Islet precursor cell (in vitro differentiated cells): ENCODE measurements at regions not wholly inside any gene's neighbourhood (a gene's known extent, or its start where the extent isn't known, plus 50 kb on each side); places are given as distances from the start of the nearest gene placed in this dataset.
A peak's percentile ranks its signal among the peaks of the same experiment; 100 is the strongest.
"Not testable (repeated sequence)": the region's sequence is repeated elsewhere in the genome, so short reads cannot be mapped to it uniquely, and the experiment has no call there.

Source experiments
- DNase-seq: peaks from one replicate; pipeline ENCODE4 v3.0.0-alpha.2; 2018

GRCh38 chr7:113291058-113291457, 172.7 kb upstream of the SMIM30 start:
- DNase-seq, result no peak

- DNase-seq, result peak; percentile 68
These were observed 170.9 kb upstream of the SMIM30 start for GRCh38 chr7:113289140-113289740.

DNA sequence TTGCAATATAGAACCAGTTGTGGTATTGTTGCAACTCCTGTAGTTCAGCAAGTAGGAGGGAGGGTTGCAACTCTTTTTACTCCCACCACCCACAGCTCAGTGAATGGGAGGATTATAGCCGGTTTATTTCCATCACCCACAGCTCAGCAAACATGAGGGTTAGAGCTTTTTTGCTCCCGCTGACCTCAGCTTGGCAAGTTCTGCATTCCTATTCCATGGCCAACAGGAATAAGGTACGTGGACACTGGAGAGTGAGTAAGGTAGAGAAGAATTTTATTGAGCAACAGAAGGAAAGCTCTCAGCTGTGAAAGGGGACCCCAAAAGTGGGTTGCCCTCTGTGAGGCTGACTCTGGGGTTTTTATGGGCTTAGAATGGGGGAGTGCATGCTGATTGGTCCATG, 167.1 kb upstream of the SMIM30 start:
- DNase-seq, result no peak

DNA sequence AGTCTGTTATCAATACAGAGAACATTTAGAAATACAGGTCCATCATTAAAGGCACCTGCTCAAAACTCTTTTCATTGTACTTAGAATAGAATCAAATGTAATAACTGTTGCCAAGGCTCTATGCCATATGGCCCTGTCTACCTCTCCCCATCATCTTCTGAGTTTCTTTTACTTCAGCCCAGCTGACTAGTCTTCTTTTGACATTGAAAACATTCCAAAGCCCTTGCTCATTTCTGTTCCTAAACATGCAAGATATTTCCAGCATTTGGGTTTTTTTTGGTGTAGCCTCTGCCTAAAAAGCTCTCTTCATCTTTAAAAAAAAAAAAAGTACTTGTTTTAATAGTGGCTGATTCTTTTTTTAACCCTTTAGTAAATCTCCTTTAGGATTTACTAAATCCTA, 165.5 kb upstream of the SMIM30 start:
- DNase-seq, result no peak

DNA sequence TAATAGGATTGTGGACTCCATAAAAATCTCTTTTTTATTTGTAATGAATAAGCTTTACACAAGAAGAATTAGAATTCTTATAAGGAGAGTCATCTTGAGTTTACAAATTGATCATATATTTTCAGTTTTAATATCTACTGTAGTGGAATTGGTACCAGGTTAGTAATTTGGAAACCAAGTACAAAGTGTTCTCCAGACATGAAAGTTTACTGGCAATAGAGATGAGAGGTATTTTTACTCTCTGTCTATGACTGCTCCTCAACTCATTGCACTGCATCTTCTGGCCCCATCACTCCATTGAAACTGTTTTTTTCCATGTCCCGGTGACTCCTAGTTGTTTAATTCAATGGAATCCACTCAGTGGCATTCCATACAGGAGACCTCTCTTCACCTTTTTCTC, 164.5 kb upstream of the SMIM30 start:
- no peak for DNase-seq

GRCh38 chr7:113281223-113281622, 162.9 kb upstream of the SMIM30 start:
- DNase-seq, result no peak

DNA sequence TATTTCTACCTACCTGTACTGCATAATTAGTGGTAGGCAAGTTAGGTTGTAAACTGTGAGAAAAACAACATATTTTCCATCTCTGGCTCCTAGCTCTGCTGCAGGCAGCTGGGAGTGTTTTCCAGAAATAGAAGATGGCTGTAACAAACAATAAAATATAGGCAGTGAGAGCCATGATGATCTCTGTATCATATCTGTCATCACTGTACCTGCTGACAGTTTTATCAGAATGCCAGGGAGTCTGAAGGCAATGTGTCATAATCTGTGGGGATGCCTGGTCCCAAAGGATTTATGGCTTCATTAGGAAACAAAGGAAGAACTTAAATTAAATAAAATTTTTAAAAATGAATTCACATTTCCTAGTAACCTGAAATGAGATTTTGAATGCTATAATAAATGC, 160.9 kb upstream of the SMIM30 start:
- DNase-seq, result no peak

DNA sequence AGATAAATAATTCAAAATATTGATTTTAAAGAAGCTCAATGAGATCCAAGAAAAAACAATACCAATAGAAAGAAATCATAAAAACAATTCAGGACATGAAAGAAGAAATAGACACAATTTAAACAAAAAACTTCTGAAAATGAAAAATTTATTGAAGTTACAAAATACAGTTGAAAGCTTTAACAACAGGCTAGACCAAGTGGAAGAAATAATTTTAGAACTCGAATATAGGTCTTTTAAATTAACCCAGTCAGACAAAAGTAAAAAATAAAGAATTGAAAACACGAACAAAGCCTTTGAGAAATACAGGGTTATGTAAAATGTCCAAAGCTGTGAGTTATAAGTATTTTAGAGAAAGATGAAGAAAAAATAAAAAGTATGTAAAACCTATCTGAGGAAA, 152.4 kb upstream of the SMIM30 start:
- no peak for DNase-seq

- not testable (repeated sequence) for DNase-seq
These were observed 151.2 kb upstream of the SMIM30 start for GRCh38 chr7:113269592-113269991.

DNA sequence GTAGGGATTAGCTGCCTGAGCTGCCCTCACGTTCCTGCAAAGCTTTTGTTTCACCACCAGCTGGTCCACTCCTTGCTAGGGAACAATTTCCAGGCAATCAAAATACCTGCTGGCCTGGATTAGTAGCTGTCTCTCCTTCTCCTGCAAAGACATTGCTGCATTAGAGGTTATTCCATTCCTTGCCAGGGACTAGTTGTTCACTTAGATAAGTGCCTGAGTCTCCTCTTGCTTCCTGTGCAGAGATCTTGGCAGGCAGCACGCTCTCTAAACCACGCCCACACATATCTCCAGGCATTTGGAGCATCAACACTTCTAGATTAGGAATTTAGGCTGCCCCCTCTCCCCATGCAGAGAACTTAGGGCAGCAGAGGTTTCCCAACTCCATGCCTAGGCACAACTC, 150.4 kb upstream of the SMIM30 start:
- DNase-seq, result no peak

- no peak for DNase-seq
These were observed 149.5 kb upstream of the SMIM30 start for GRCh38 chr7:113267885-113268284.

DNA sequence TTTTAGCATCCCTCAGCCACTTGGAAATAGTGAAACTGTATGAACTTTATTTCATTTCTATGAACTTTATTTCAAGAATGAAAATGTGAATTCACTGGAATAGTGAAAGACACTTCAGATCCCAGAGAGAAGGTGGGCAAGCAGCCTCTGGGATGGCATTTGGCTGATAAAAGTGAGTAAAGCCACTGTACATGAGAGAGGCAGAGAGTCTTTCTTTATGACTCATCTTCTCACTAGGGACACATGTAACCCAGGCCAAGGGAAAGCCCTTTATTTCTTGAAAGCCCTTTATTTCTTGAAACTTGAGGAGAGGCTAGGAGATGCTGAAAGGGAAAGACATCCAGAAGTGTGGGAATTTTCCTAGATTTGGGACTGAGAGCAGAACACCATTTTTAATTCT, 148.9 kb upstream of the SMIM30 start:
- no peak for DNase-seq

GRCh38 chr7:113263749-113264148, 145.4 kb upstream of the SMIM30 start:
- DNase-seq, result no peak

DNA sequence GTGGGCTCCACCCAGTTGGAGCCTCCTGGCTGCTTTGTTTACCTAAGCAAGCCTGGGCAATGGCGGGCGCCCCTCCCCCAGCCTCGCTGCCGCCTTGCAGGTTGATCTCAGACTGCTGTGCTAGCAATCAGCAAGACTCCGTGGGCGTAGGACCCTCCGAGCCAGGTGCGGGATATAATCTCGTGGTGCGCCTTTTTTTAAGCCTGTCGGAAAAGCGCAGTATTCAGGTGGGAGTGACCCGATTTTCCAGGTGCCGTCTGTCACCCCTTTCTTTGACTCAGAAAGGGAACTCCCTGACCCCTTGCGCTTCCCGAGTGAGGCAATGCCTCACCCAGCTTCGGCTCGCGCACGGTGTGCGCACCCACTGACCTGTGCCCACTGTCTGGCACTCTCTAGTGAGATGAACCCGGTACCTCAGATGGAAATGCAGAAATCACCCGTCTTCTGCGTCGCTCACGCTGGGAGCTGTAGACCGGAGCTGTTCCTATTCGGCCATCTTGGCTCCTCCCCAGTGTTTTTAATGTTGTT, 144.9 kb upstream of the SMIM30 start:
- not testable (repeated sequence) for DNase-seq

DNA sequence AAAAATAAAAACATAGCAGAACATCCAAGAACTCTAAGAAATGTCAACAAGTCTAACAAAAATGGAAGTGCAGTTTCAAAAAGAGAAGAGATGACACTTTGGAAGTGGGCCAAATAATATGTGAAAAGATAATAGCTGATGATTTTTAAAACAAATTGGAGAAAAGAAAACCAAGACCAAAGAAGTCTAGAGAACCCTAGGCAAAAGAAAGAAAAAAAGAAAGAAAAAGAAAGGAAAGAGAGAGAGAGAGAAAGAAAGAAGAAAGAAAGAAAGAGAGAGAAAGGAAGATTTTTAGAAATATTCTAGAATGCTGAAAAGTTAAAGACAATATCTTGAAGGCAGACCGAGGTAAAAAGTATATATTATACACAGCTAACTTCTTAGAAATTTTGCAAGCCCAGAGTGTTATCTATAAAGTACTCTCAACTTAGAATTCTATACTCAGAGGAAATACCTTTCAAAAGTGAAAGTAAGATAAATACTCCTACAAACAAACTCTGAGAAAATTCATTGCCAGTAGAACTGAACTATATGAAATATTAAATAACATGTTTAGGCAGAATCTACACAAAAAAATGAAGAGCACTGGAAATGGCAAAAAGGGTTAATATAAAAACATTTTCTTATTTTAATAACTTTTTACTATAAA, 138.7 kb upstream of the SMIM30 start:
- no peak for DNase-seq

- DNase-seq, result no peak
These were observed 128.8 kb upstream of the SMIM30 start for GRCh38 chr7:113247198-113247597.

DNA sequence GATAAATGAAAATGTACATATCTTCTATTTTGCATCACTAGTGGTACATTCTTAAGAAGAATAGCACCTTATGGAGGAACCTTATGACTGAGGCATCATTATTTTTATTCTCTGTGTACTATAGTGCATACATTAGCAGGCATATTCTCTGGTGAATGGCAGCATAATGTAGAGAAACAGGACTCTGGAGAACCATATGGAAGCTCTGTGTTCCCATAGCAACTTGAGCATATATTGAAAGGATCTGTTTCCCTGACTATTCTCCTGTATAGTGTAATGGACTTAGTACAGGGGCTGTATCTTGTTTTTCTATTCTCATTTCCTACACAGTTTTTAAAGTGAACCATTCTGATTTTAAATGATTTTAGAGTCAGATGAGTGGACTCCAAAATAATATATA, 128.4 kb upstream of the SMIM30 start:
- no peak for DNase-seq

GRCh38 chr7:113232885-113233284, 114.5 kb upstream of the SMIM30 start:
- no peak for DNase-seq

GRCh38 chr7:113230691-113231090, 112.3 kb upstream of the SMIM30 start:
- no peak for DNase-seq

DNA sequence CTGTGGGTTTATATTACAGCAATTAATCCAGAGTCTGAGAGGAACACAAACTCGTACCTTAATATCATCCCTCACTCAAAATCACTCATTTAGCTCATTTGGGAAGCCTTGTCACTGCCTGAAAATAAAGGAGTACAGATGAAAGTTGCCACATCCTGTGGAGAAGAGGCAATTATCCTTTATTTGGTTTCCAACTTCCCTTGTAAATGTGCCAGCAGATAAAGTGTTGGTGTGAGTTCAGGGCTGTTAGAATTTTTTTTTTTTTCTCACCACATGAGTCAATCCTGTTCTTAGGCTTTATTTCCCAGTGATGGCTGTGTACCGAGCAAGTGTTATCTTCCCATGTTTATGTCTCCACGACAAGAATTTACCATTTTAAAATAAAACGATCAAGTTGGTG, 99.0 kb upstream of the SMIM30 start:
- no peak for DNase-seq

- DNase-seq, result no peak
These were observed 97.7 kb upstream of the SMIM30 start for GRCh38 chr7:113216038-113216437.

GRCh38 chr7:113209449-113210203, 91.3 kb upstream of the SMIM30 start:
- DNase-seq, result no peak

GRCh38 chr7:113207931-113208330, 89.6 kb upstream of the SMIM30 start:
- DNase-seq, result no peak

DNA sequence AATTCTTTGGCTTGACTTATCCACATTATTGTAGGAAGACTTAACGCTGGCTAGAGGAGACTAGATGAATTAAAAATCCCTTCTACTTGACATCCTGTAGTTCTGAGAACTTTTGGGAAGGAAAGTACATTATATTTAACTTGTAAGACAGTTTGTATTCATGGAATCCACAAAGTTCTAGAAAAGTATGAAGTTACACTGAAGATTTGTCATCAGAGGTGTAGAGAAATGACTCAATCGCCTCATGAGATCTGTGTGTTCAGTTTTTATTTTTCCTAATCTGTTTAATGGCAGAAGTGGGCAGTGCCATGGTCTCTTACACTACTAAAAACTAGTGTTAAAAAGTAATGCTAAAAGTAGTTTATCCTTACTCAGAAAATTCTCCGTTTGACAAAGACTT, 89.1 kb upstream of the SMIM30 start:
- no peak for DNase-seq
